Spleen (tissue), 7 donors: ENCODE measurements at regions not wholly inside any gene's neighbourhood (a gene's known extent, or its start where the extent isn't known, plus 50 kb on each side); places are given as distances from the start of the nearest gene placed in this dataset.

Experiments used
- POLR2A ChIP-seq, 3 donors: fragments of 450-650 bp; IDR thresholded peaks; one replicate each; pipeline ENCODE4 v1.5.1; 2017; ENCODE audit warnings: antibody characterized with exemption in 3 of 3, mild to moderate bottlenecking in 1 of 3
- POLR2AphosphoS5 ChIP-seq, 3 donors: sonication (generic); formaldehyde crosslinking; IDR thresholded peaks; one replicate each; pipeline ENCODE4 v1.5.1; 2017; ENCODE audit warnings: antibody characterized with exemption in 3 of 3
- TF ChIP-seq, protein P1 (sequence below), 11 experiments: fragments of 200-600 bp in 7 of 11; fragments of 450-650 bp in 4 of 11; sonication (generic) in 4 of 11; IDR thresholded peaks in 8 of 11; conservative IDR thresholded peaks in 3 of 11; 1 replicate in 7 of 11; 2 replicates in 4 of 11; pipeline versions ENCODE4 v1.4.0 to v1.8.0; 2016 to 2021; ENCODE audit warnings: antibody characterized with exemption in 11 of 11, inconsistent platforms in 4 of 11, mild to moderate bottlenecking in 1 of 11
- donor health status: DM: no; HTN: no; CAD: no; lungs with moderate emphysema.
- donor health status: DM: no; HTN: no; CAD: no.
- donor health status: DM: no; HTN: no; CAD: no.

DNA sequence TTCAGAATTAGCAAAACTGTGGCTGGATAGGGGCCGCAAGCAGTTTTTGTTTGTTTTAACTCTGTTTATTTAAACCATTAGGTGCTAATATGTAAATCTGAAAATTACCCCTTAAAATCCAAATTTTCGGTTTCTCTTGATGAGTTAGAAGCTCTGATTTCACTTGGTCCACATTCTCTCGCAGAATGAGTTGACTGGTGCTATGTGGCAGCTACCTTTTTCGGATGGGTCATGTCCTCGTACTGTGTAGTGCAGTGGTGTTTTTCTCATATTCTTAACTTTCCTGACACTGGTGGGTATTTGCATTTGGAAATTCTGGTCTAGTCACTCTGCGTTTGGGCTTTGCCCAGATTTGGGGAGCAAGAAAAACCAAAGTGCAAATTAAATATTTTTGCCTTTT lies 87.1 kb downstream of the DIPK2A start:
- TF ChIP-seq, protein P1, sequence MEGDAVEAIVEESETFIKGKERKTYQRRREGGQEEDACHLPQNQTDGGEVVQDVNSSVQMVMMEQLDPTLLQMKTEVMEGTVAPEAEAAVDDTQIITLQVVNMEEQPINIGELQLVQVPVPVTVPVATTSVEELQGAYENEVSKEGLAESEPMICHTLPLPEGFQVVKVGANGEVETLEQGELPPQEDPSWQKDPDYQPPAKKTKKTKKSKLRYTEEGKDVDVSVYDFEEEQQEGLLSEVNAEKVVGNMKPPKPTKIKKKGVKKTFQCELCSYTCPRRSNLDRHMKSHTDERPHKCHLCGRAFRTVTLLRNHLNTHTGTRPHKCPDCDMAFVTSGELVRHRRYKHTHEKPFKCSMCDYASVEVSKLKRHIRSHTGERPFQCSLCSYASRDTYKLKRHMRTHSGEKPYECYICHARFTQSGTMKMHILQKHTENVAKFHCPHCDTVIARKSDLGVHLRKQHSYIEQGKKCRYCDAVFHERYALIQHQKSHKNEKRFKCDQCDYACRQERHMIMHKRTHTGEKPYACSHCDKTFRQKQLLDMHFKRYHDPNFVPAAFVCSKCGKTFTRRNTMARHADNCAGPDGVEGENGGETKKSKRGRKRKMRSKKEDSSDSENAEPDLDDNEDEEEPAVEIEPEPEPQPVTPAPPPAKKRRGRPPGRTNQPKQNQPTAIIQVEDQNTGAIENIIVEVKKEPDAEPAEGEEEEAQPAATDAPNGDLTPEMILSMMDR (IDR thresholded peaks at IDR 0.05 in 8 of 11, conservative IDR thresholded peaks at IDR 0.05 in 3 of 11): no peak
- TF ChIP-seq POLR2A (IDR thresholded peaks at IDR 0.05) (no peak), POLR2AphosphoS5 (IDR thresholded peaks at IDR 0.05) (no peak)
